Smooth muscle cell (in vitro differentiated cells): ENCODE measurements at regions not wholly inside any gene's neighbourhood (a gene's known extent, or its start where the extent isn't known, plus 50 kb on each side); places are given as distances from the start of the nearest gene placed in this dataset.

Experiments used
- DNase-seq: peaks from one replicate; lab custom pipeline; 2025; ENCODE audit not compliant: unreplicated experiment; lab: John Stamatoyannopoulos, UW
- H2AFZ ChIP-seq: fragments of 200-600 bp; sonication (generic); 2 replicates; pipeline ENCODE4 v1.6.0; 2016; ENCODE audit warnings: antibody characterized with exemption, low read depth, mild to moderate bottlenecking
- H3F3A ChIP-seq: fragments of 200-600 bp; sonication (generic); 2 replicates; pipeline ENCODE4 v1.6.0; 2017; ENCODE audit warnings: antibody characterized with exemption, low read depth
- H3K27ac ChIP-seq: fragments of 200-600 bp; sonication (generic); 2 replicates; pipeline ENCODE4 v1.5.1; 2016; ENCODE audit warnings: low read depth, mild to moderate bottlenecking
- H3K27me3 ChIP-seq: fragments of 200-600 bp; sonication (generic); 2 replicates; pipeline ENCODE4 v1.6.1; 2016; ENCODE audit warnings: low read depth, mild to moderate bottlenecking
- H3K36me3 ChIP-seq: fragments of 200-600 bp; sonication (generic); 2 replicates; pipeline ENCODE4 v1.5.1; 2016; ENCODE audit warnings: low read depth
- H3K4me1 ChIP-seq: fragments of 200-600 bp; sonication (generic); 2 replicates; pipeline ENCODE4 v1.5.1; 2016; ENCODE audit warnings: low read depth
- H3K4me2 ChIP-seq: fragments of 200-600 bp; sonication (generic); 2 replicates; pipeline ENCODE4 v1.6.0; 2016; ENCODE audit warnings: mild to moderate bottlenecking
- H3K4me3 ChIP-seq: fragments of 200-600 bp; sonication (generic); 2 replicates; pipeline ENCODE4 v1.5.1; 2016; ENCODE audit warnings: mild to moderate bottlenecking
- H3K79me2 ChIP-seq: fragments of 200-600 bp; sonication (generic); 2 replicates; pipeline ENCODE4 v1.6.0; 2016; ENCODE audit warnings: low read depth, mild to moderate bottlenecking
- H3K9ac ChIP-seq: fragments of 200-600 bp; sonication (generic); 2 replicates; pipeline ENCODE4 v1.6.0; 2016; ENCODE audit warnings: low read depth
- H3K9me3 ChIP-seq: fragments of 200-600 bp; sonication (generic); replicated peaks from 2 replicates; pipeline ENCODE4 v1.5.1; 2016; ENCODE audit warnings: low read depth
- H4K20me1 ChIP-seq: fragments of 200-600 bp; sonication (generic); 2 replicates; pipeline ENCODE4 v1.6.0; 2016; ENCODE audit warnings: low read depth
- WGBS: methylation state at CpG from one replicate; pipeline ENCODE4 v1.1.7; 2016; ENCODE audit warnings: low lambda C conversion rate; 5-methylcytosine and 5-hydroxymethylcytosine counted together
- TF ChIP-seq, protein P1 (sequence below): fragments of 200-600 bp; sonication (generic); IDR thresholded peaks from 2 replicates; pipeline ENCODE4 v1.5.1; 2017; ENCODE audit warnings: borderline replicate concordance, mild to moderate bottlenecking, antibody characterized with exemption; ENCODE audit not compliant: insufficient read depth, poor library complexity, severe bottlenecking

DNA sequence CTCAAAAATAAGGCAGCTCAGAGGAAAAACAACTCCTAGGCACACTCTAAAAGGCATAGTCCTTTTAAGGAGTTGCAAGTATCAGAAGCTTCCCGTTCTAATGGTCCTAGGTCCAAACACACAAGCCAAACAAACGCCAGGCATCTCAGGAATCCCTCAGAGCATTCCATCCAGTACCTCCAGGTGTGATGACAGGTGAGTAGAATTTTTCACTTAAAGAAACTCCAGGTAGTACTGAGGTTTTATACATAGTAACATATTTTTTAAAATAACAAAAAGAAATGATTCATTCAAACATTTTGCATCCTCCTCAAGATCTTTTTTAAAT lies 1092.3 kb downstream of the TUSC7 start:
- no peaks in the 10 kb centered on the region for H3K9me3 ChIP-seq

DNA sequence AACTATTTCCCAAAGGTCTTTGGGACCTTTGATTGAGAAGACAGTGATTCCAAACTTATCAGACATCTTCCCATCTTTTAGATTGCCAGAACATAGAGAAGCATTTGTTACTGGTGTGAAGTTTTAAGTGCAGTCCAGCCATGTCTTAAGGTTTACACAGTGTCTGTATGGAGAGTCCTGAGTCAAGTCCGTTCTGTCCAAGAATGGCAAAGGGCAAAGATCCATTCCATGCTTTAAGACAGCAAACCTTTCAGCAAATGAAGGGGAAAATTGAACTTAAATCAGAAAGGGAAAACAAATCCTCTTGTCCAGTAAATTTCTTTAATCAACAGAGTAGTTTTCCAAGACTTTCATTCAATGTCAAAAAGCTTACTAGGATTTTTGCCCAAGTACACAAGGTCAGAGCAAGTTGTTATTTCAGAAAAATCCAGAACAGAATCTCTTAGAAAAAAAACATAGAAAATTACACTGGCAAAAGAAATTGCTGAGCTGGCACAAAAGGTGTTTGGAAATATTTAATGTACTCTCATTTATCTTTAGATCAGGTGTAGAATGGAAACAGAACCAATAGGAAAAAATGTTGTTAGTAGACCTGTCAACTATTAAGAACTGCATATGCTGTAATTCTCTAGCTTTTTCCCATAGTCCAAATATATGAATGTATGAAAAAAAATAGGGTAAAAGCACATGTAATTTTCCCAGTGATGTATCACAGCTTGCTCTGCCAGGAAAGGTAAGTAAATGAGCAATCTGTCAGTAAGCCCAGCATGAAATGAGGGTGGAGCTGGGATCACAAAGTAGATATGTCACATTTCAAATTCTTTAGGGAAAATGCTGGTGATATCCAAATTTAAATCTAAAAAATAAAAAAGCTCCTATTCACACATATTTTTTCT lies 1099.9 kb downstream of the TUSC7 start:
- Histone ChIP-seq H3K4me3 (no peak overlapping the region), H3K9ac (no peak overlapping the region), H3K4me1 (no peaks in the 10 kb centered on the region), H3K27ac (no peak overlapping the region), H3K27me3 (no peaks in the 10 kb centered on the region), H3K79me2 (no peaks in the 10 kb centered on the region), H3K4me2 (no peak overlapping the region), H3F3A (no peaks in the 10 kb centered on the region), H3K9me3 (no peaks in the 10 kb centered on the region), H4K20me1 (no peaks in the 10 kb centered on the region), H2AFZ (no peak overlapping the region), H3K36me3 (no peaks in the 10 kb centered on the region)
- 93% methylated on average over 1 of the region's 1 CpG for WGBS
- DNase-seq, result no peak
- TF ChIP-seq, protein P1, sequence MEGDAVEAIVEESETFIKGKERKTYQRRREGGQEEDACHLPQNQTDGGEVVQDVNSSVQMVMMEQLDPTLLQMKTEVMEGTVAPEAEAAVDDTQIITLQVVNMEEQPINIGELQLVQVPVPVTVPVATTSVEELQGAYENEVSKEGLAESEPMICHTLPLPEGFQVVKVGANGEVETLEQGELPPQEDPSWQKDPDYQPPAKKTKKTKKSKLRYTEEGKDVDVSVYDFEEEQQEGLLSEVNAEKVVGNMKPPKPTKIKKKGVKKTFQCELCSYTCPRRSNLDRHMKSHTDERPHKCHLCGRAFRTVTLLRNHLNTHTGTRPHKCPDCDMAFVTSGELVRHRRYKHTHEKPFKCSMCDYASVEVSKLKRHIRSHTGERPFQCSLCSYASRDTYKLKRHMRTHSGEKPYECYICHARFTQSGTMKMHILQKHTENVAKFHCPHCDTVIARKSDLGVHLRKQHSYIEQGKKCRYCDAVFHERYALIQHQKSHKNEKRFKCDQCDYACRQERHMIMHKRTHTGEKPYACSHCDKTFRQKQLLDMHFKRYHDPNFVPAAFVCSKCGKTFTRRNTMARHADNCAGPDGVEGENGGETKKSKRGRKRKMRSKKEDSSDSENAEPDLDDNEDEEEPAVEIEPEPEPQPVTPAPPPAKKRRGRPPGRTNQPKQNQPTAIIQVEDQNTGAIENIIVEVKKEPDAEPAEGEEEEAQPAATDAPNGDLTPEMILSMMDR, result no peak

More for the DNA sequence above, 1092.3 kb downstream of the TUSC7 start:
- Histone ChIP-seq H4K20me1 (no peaks in the 10 kb centered on the region), H3K27ac (no peak overlapping the region), H3F3A (no peaks in the 10 kb centered on the region), H3K27me3 (no peaks in the 10 kb centered on the region), H3K36me3 (no peaks in the 10 kb centered on the region), H3K9ac (no peak overlapping the region), H2AFZ (no peak overlapping the region), H3K4me2 (no peak overlapping the region), H3K4me3 (no peak overlapping the region), H3K4me1 (no peaks in the 10 kb centered on the region), H3K79me2 (no peaks in the 10 kb centered on the region)
- TF ChIP-seq, protein P1, result no peak
- WGBS, result 21% methylated on average over 2 of the region's 2 CpGs
- DNase-seq, result no peak

GRCh38 chr3:117811786-117812185 lies 1102.2 kb downstream of the TUSC7 start:
- Histone ChIP-seq H3K27me3 (no peaks in the 10 kb centered on the region), H3F3A (no peaks in the 10 kb centered on the region), H3K4me2 (no peak overlapping the region), H4K20me1 (no peaks in the 10 kb centered on the region), H2AFZ (no peak overlapping the region), H3K9ac (no peak overlapping the region), H3K4me1 (no peaks in the 10 kb centered on the region), H3K36me3 (no peaks in the 10 kb centered on the region), H3K27ac (no peak overlapping the region), H3K4me3 (no peak overlapping the region), H3K9me3 (no peaks in the 10 kb centered on the region), H3K79me2 (no peaks in the 10 kb centered on the region)
- 76% methylated on average over 2 of the region's 2 CpGs for WGBS
- no peak for DNase-seq
- TF ChIP-seq, protein P1, result no peak

DNA sequence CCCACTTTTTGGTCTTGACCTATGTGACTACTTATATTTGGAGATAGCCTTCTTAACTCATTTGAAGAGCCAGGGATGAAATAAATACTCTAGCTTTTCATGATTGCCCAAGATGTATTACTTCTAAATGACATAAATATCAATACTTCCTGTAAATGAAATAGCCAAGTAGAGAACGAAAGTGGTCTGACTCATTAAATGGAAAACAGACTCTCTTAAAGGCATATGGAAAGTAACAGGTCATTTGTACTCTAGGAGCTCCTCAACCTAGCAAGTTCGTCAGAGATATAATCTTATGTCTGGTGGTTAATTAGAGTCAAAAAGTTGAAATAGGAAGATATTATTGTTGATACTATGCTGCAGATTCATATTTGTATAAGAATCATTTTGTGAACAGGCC lies 1105.4 kb downstream of the TUSC7 start:
- Histone ChIP-seq H2AFZ (no peak overlapping the region), H3K9ac (no peak overlapping the region), H4K20me1 (no peaks in the 10 kb centered on the region), H3K4me2 (no peak overlapping the region), H3K4me1 (no peaks in the 10 kb centered on the region), H3K4me3 (no peak overlapping the region), H3K9me3 (no peaks in the 10 kb centered on the region), H3K27ac (no peak overlapping the region), H3K79me2 (no peaks in the 10 kb centered on the region), H3K36me3 (no peaks in the 10 kb centered on the region), H3F3A (no peaks in the 10 kb centered on the region), H3K27me3 (no peaks in the 10 kb centered on the region)
- TF ChIP-seq, protein P1, result no peak
- 54% methylated on average over 2 of the region's 2 CpGs for WGBS
- no peak for DNase-seq
